SJCRH30 (cell line): ENCODE measurements at regions not wholly inside any gene's neighbourhood (a gene's known extent, or its start where the extent isn't known, plus 50 kb on each side); places are given as distances from the start of the nearest gene placed in this dataset.

Experiments
- DNase-seq, 2 experiments: peaks; one replicate each; pipeline ENCODE4 v3.0.0-alpha.2; 2015 to 2020
- H3K27ac ChIP-seq: fragments of 250-450 bp; sonication (Bioruptor Pico); 2 replicates; pipeline ENCODE4 v1.5.1; 2020; ENCODE audit warnings: mild to moderate bottlenecking, moderate library complexity
- H3K27me3 ChIP-seq: fragments of 250-450 bp; sonication (Bioruptor Pico); 2 replicates; pipeline ENCODE4 v1.5.1; 2020; ENCODE audit warnings: mild to moderate bottlenecking, moderate library complexity
- H3K36me3 ChIP-seq: fragments of 250-450 bp; sonication (Bioruptor Pico); 2 replicates; pipeline ENCODE4 v1.5.1; 2020; ENCODE audit warnings: mild to moderate bottlenecking, moderate library complexity
- H3K4me1 ChIP-seq: fragments of 250-450 bp; sonication (Bioruptor Pico); 2 replicates; pipeline ENCODE4 v1.5.1; 2020; ENCODE audit warnings: mild to moderate bottlenecking, moderate library complexity
- H3K4me3 ChIP-seq: fragments of 250-450 bp; sonication (Bioruptor Pico); 2 replicates; pipeline ENCODE4 v1.5.1; 2020; ENCODE audit warnings: mild to moderate bottlenecking, moderate library complexity
- H3K9me3 ChIP-seq: fragments of 250-450 bp; sonication (Bioruptor Pico); replicated peaks from 2 replicates; pipeline ENCODE4 v1.5.1; 2020; ENCODE audit warnings: mild to moderate bottlenecking, moderate library complexity

- peaks cover 8% of the 10 kb centered on the region; the same call in 1 of the 2 replicates for H3K9me3 ChIP-seq
- H3K4me1 ChIP-seq = no peaks in the 10 kb centered on the region
- no peaks in the 10 kb centered on the region for H3K36me3 ChIP-seq
- no peak for DNase-seq
- no peaks in the 10 kb centered on the region for H3K27me3 ChIP-seq
- H3K4me3 ChIP-seq = no peak overlapping the region
- no peak overlapping the region for H3K27ac ChIP-seq
These were observed 1438.7 kb upstream of the ZEB2 start for GRCh38 chr2:145958611-145959010.

GRCh38 chr2:145957929-145958328, 1438.0 kb upstream of the ZEB2 start:
- Histone ChIP-seq H3K27me3 (no peaks in the 10 kb centered on the region), H3K9me3 (peaks cover 13% of the 10 kb centered on the region), H3K4me1 (no peaks in the 10 kb centered on the region), H3K4me3 (no peak overlapping the region), H3K36me3 (no peaks in the 10 kb centered on the region), H3K27ac (no peak overlapping the region)
- peak in 1 of 2 experiments; percentile 9 for DNase-seq

GRCh38 chr2:145939949-145940348, 1420.0 kb upstream of the ZEB2 start:
- Histone ChIP-seq H3K9me3 (peaks cover 7% of the 10 kb centered on the region), H3K27ac (no peak overlapping the region), H3K27me3 (no peaks in the 10 kb centered on the region), H3K4me3 (no peak overlapping the region), H3K4me1 (no peaks in the 10 kb centered on the region), H3K36me3 (no peaks in the 10 kb centered on the region)
- no peak for DNase-seq

- H3K27me3 ChIP-seq = no peaks in the 10 kb centered on the region
- H3K9me3 ChIP-seq = no peaks in the 10 kb centered on the region; the same call in 1 of the 2 replicates
- H3K27ac ChIP-seq = no peak overlapping the region
- H3K4me3 ChIP-seq = no peak overlapping the region
- DNase-seq = no peak
- peaks cover 11% of the 10 kb centered on the region for H3K4me1 ChIP-seq
- no peaks in the 10 kb centered on the region for H3K36me3 ChIP-seq
These were observed 1415.1 kb upstream of the ZEB2 start for GRCh38 chr2:145935016-145935415.

- H3K4me1 ChIP-seq = peaks cover 11% of the 10 kb centered on the region
- no peaks in the 10 kb centered on the region for H3K9me3 ChIP-seq
- DNase-seq = peak in 1 of 2 experiments; percentile 33
- no peaks in the 10 kb centered on the region for H3K27me3 ChIP-seq
- no peak overlapping the region for H3K4me3 ChIP-seq
- no peaks in the 10 kb centered on the region for H3K36me3 ChIP-seq
- H3K27ac ChIP-seq = peak overlapping the region; percentile 74
These were observed 1412.0 kb upstream of the ZEB2 start for GRCh38 chr2:145931781-145932395.

- Histone ChIP-seq H3K36me3 (no peaks in the 10 kb centered on the region), H3K4me3 (no peak overlapping the region), H3K4me1 (peaks cover 11% of the 10 kb centered on the region), H3K27ac (no peak overlapping the region), H3K27me3 (no peaks in the 10 kb centered on the region), H3K9me3 (no peaks in the 10 kb centered on the region)
- DNase-seq = no peak
These were observed 1410.4 kb upstream of the ZEB2 start for GRCh38 chr2:145930318-145930717.

- no peaks in the 10 kb centered on the region for H3K36me3 ChIP-seq
- no peak overlapping the region for H3K27ac ChIP-seq
- no peak overlapping the region for H3K4me3 ChIP-seq
- no peaks in the 10 kb centered on the region for H3K9me3 ChIP-seq
- no peak for DNase-seq
- no peaks in the 10 kb centered on the region for H3K27me3 ChIP-seq
- peaks cover 11% of the 10 kb centered on the region for H3K4me1 ChIP-seq
These were observed 1407.4 kb upstream of the ZEB2 start for GRCh38 chr2:145927131-145927950.

GRCh38 chr2:145925591-145925990, 1405.7 kb upstream of the ZEB2 start:
- Histone ChIP-seq H3K4me1 (no peaks in the 10 kb centered on the region), H3K36me3 (no peaks in the 10 kb centered on the region), H3K27me3 (no peaks in the 10 kb centered on the region), H3K4me3 (no peak overlapping the region), H3K9me3 (no peaks in the 10 kb centered on the region), H3K27ac (no peak overlapping the region)
- DNase-seq = no peak

- no peak for DNase-seq
- no peaks in the 10 kb centered on the region for H3K36me3 ChIP-seq
These were observed 1399.6 kb upstream of the ZEB2 start for GRCh38 chr2:145919477-145919876.

GRCh38 chr2:145918951-145919350, 1399.0 kb upstream of the ZEB2 start:
- Histone ChIP-seq H3K36me3 (no peaks in the 10 kb centered on the region), H3K27ac (no peak overlapping the region), H3K4me3 (no peak overlapping the region), H3K27me3 (no peaks in the 10 kb centered on the region), H3K9me3 (no peaks in the 10 kb centered on the region), H3K4me1 (no peaks in the 10 kb centered on the region)
- DNase-seq = peak in 1 of 2 experiments; percentile 11

More at GRCh38 chr2:145919477-145919876, 1399.6 kb upstream of the ZEB2 start:
- no peaks in the 10 kb centered on the region for H3K4me1 ChIP-seq
- H3K4me3 ChIP-seq = no peak overlapping the region
- no peak overlapping the region for H3K27ac ChIP-seq
- H3K27me3 ChIP-seq = no peaks in the 10 kb centered on the region
- H3K9me3 ChIP-seq = no peaks in the 10 kb centered on the region

- H3K27me3 ChIP-seq = no peaks in the 10 kb centered on the region
- no peaks in the 10 kb centered on the region for H3K9me3 ChIP-seq
- DNase-seq = no peak
- no peaks in the 10 kb centered on the region for H3K36me3 ChIP-seq
- H3K27ac ChIP-seq = no peak overlapping the region
- H3K4me1 ChIP-seq = no peaks in the 10 kb centered on the region
- H3K4me3 ChIP-seq = no peak overlapping the region
These were observed 1396.9 kb upstream of the ZEB2 start for GRCh38 chr2:145916799-145917198.

- no peaks in the 10 kb centered on the region for H3K4me1 ChIP-seq
- H3K36me3 ChIP-seq = no peaks in the 10 kb centered on the region
- H3K4me3 ChIP-seq = no peak overlapping the region
- no peak overlapping the region for H3K27ac ChIP-seq
- no peak for DNase-seq
- no peaks in the 10 kb centered on the region for H3K27me3 ChIP-seq
- no peaks in the 10 kb centered on the region for H3K9me3 ChIP-seq
These were observed 1394.8 kb upstream of the ZEB2 start for GRCh38 chr2:145914716-145915115.

- Histone ChIP-seq H3K4me3 (no peak overlapping the region), H3K36me3 (no peaks in the 10 kb centered on the region), H3K9me3 (no peaks in the 10 kb centered on the region), H3K4me1 (no peaks in the 10 kb centered on the region), H3K27me3 (no peaks in the 10 kb centered on the region), H3K27ac (no peak overlapping the region)
- no peak for DNase-seq
These were observed 1390.5 kb upstream of the ZEB2 start for GRCh38 chr2:145910416-145910815.

GRCh38 chr2:145909766-145910165, 1389.8 kb upstream of the ZEB2 start:
- Histone ChIP-seq H3K27me3 (no peaks in the 10 kb centered on the region), H3K36me3 (no peaks in the 10 kb centered on the region)
- no peak for DNase-seq

GRCh38 chr2:145909175-145909755, 1389.3 kb upstream of the ZEB2 start:
- Histone ChIP-seq H3K9me3 (no peaks in the 10 kb centered on the region), H3K4me3 (no peak overlapping the region), H3K27ac (no peak overlapping the region), H3K4me1 (no peaks in the 10 kb centered on the region), H3K27me3 (no peaks in the 10 kb centered on the region), H3K36me3 (no peaks in the 10 kb centered on the region)
- DNase-seq = no peak

More at GRCh38 chr2:145909766-145910165, 1389.8 kb upstream of the ZEB2 start:
- Histone ChIP-seq H3K4me1 (no peaks in the 10 kb centered on the region), H3K27ac (no peak overlapping the region), H3K9me3 (no peaks in the 10 kb centered on the region), H3K4me3 (no peak overlapping the region)
